GM21390 (cell line): ENCODE measurements at regions not wholly inside any gene's neighbourhood (a gene's known extent, or its start where the extent isn't known, plus 50 kb on each side); places are given as distances from the start of the nearest gene placed in this dataset.

Source experiments
- ATAC-seq: cut with Tn5 transposase; IDR thresholded peaks from one replicate; pipeline ENCODE4 v1.9.1; 2021; ENCODE audit not compliant: unreplicated experiment

DNA sequence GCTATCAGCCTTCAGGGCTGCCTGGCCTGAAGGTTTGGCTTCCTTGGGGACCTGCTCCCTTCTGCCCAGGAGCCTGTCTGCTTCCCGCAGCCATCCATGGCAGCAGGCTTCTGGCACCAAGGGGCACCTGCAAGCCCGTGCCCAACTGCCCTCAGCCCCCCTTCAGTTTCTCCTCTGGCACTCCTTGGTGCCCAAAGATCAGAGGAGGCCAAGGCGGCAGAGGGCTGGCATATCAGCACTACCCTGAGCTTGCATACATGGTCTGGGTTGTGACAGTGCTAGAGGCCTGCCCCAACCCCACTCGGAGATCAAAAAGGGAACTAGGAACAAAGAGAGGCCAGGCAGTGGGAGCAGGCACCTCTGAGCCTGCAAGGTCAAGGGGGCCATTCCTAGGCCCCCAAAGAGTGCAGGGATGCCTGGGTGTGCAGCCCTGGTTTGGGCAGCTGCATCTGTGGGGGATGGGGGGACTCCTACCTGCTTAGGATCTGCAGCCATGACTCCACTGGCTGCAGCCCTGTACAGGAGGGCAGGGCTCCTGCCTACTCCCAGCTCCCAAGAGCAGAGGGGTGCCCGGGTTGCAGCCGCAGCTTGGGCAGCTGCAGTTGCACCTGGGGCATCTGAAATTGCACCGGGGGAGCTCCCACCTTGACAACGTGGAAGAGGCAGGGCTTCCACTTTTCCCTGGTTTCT lies 76.2 kb upstream of the TP63 start:
- ATAC-seq, result no peak

- no peak for ATAC-seq
Observed at GRCh38 chr3:189555558-189555881, 75.7 kb upstream of the TP63 start.

DNA sequence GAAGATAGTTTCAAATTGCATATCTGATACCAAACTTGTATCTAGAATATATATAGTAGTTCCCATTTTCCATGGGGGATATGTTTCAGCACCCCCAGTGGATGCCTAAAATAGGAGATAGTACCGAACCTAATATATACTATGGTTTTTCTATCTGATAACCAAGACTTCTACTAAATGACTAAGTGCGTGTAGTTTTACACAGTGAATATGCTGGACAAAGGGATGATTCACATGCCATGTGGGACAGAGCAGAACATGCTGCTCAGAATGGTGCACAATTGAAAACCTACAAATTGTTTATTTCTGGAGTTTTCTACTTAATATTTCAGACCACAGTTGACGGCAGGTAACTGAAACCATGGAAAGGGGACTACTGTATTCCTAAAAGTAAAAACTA lies 73.4 kb upstream of the TP63 start:
- no peak for ATAC-seq

GRCh38 chr3:189561256-189561655 lies 69.9 kb upstream of the TP63 start:
- ATAC-seq, result no peak

- peak; percentile 83 for ATAC-seq
Observed at GRCh38 chr3:189563853-189564563, 67.2 kb upstream of the TP63 start.

GRCh38 chr3:189566550-189567130 lies 64.5 kb upstream of the TP63 start:
- no peak for ATAC-seq

DNA sequence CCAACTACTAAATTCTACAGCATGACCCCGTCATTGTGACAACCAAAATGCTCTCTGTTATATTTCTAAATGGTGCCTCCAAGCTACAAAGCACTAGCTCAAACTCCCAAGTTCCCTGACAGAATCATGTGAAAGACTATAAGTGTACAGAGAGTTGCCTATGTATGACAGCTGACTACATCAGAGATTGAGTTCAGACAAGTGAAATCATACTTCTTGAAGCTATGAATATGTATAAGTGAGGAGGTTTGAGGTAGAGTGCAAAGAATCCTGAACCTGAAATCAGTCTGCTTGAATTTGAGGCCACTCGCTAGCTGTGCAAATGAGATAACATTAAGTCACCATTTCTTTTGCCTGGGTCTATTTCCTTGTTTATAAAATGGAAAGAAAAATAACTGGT lies 63.9 kb upstream of the TP63 start:
- ATAC-seq, result no peak

DNA sequence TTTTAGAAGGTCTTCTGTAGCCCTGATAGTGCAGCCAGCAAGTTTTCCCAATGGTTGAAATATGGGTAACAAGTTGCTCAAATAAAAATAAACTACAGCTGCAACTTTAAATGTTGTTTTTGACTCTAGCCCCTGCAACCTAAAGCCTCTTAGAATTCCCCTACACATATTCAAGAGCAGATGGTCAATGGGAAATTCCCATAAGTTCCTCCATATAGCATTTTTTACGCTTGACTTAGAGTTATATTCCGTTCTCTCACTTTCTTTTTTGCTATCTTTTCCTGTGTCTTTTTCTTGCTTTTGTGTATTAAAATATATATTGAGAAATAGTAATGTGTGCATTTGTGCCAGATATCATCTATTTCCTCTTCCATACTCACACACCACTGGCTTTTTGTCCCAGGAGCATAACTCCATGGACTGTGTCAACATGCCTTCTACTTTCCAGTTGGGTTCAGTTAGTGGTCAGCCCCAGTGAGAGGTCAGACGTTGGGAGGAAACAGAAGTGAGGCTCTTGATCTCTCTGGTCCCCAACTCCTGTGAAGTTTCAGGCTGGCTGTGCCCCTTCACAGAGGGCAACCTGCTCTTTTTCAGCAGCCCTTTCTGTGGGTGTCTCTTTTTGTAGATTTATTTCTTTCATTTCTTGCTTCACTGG lies 63.3 kb upstream of the TP63 start:
- peak; percentile 23 for ATAC-seq

GRCh38 chr3:189568961-189569360 lies 62.2 kb upstream of the TP63 start:
- no peak for ATAC-seq

- ATAC-seq, result no peak
Observed at GRCh38 chr3:189569473-189569872, 61.7 kb upstream of the TP63 start.

- peak; percentile 47 for ATAC-seq
Observed at GRCh38 chr3:189570916-189571315, 60.3 kb upstream of the TP63 start.

- peak; percentile 23 for ATAC-seq
Observed at GRCh38 chr3:189572249-189572648, 58.9 kb upstream of the TP63 start.

- ATAC-seq, result peak; percentile 56
Observed at GRCh38 chr3:189573004-189573403, 58.2 kb upstream of the TP63 start.

DNA sequence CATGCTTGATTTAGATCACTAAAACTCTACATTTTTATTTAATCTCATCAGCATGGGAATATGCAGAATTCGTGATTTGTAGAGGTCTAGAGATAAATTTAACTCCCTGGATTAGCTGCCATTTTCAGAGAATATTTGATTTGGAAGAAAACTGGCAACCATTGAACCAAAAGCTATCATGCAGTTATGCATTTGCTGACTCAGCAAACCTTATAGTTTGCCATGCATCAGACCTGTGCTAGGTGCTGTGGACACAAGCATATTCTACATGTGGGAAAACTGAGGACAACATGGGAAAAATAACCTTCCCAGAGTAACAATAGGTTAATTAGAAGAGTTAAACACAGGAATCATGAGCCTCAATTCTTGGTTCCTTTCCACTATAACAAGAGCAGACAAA lies 54.7 kb upstream of the TP63 start:
- no peak for ATAC-seq

DNA sequence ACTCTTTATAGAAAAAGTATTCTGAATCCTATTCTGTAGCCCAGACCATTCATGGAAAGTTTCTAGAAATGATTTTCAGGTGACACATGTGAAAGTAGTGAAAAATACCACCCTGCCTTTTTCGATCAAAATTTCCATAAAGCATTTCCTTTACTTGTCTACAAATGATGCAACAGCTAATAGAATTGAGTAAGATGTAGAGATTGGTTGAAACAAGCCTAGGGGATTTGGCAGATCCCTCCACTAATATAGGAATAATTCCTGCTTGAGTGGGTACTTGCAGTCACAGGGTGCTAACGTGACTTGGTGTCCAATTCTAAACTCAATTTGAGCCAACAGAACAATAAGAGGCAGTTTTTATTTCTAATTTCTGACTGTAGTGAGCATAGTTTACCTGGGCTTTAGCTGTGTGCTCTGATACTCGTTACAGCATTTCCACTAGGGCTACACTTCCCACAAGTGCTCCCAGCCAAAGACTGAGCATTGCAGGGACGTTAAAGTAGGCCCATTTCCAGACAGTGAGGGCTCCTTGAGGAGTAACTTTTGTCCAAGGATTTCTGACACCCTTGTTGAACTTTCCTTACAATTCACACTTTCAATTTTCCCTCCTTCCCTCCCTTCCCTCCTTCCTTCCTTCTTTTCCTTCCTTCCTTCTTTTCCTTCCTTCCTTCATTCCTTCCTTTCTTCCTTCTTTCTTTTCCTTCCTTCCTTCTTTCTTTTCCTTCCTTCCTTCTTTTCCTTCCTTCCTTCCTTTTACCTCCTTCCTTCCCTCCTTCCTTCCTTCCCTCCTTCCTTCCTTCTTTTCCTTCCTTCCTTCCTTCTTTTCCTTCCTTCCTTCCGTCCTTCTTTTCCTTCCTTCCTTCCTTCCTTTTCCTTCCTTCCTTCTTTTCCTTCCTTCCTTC lies 53.9 kb upstream of the TP63 start:
- ATAC-seq, result no peak

DNA sequence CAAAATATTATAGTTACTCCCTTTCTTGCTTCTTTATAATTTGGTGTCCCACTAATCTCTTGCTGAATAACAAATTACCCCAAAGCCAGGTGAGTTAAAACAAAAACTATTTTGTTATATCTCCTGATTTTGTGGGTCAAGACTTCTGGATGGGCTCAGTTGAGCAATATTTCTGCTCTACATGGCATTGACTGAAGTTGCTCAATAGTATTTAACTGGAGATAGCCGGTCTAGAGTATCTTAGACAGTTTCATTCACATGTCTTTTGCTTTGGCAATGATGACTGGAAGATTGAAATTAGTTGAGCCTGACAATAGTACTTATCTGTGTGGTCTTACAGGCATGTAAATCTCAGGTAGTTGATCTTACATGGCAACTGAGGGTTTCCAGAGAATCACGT lies 51.0 kb upstream of the TP63 start:
- ATAC-seq, result no peak
